ENCODE measurements at regions not wholly inside any gene's neighbourhood (a gene's known extent, or its start where the extent isn't known, plus 50 kb on each side); places are given as distances from the start of the nearest gene placed in this dataset.

GRCh38 chr6:130565696-130566095, 199.9 kb downstream of the TMEM200A start:
- H3K9me3 Mint-ChIP-seq: peaks cover 4% of the 10 kb centered on the region
- intact Hi-C loops (cut with DNase I, micrococcal nuclease): no loop called here

GRCh38 chr6:130574146-130574545, 208.3 kb downstream of the TMEM200A start:
- H3K27ac ChIP-seq (ENCODE audit: low read depth in 1 of 2, low read length in 2 of 2): no peak overlapping the region
- peaks cover 54% of the 10 kb centered on the region for H3K4me1 Mint-ChIP-seq (ENCODE audit: low read depth)
- CTCF ChIA-PET: no interaction called here

More at GRCh38 chr6:130565696-130566095, 199.9 kb downstream of the TMEM200A start:
- H3K4me3 Mint-ChIP-seq: no peak overlapping the region
- Histone ChIP-seq H3K27me3 (ENCODE audit: control insufficient read depth in 1 of 2, insufficient read depth in 2 of 2, low read length in 2 of 2) (no peaks in the 10 kb centered on the region), H3K9me3 (ENCODE audit: control insufficient read depth in 1 of 2, insufficient read depth in 1 of 2, low read length in 2 of 2) (no peaks in the 10 kb centered on the region), H3K4me3 (ENCODE audit: low read length) (no peak overlapping the region), H3K36me3 (ENCODE audit: insufficient read depth, low read length) (no peaks in the 10 kb centered on the region), H3K4me1 (ENCODE audit: insufficient read depth, low read length) (no peaks in the 10 kb centered on the region), H3K27ac (ENCODE audit: low read depth in 1 of 2, low read length in 2 of 2) (no peak overlapping the region)
- CTCF ChIA-PET: no interaction called here
- POLR2A ChIA-PET: no interaction called here
- no peak overlapping the region for H3K27ac Mint-ChIP-seq
- ATAC-seq (ENCODE audit: poor library complexity) (no peak), DNase-seq (no peak)
- no peak for TF ChIP-seq CTCF (IDR thresholded peaks at IDR 0.05)
- no peaks in the 10 kb centered on the region for H3K36me3 Mint-ChIP-seq (ENCODE audit: low read depth)
- no peaks in the 10 kb centered on the region for H3K27me3 Mint-ChIP-seq
- peaks cover 20% of the 10 kb centered on the region for H3K4me1 Mint-ChIP-seq (ENCODE audit: low read depth)

GRCh38 chr6:130575557-130575956, 209.7 kb downstream of the TMEM200A start:
- peak overlapping the region; percentile 18 for H3K4me3 ChIP-seq (ENCODE audit: low read length)

More at GRCh38 chr6:130574146-130574545, 208.3 kb downstream of the TMEM200A start:
- no peaks in the 10 kb centered on the region for H3K36me3 Mint-ChIP-seq (ENCODE audit: low read depth)
- no peak for TF ChIP-seq CTCF (IDR thresholded peaks at IDR 0.05)
- no peak for ATAC-seq (ENCODE audit: poor library complexity)
- no peaks in the 10 kb centered on the region for H3K27me3 Mint-ChIP-seq
- Histone ChIP-seq H3K4me1 (ENCODE audit: insufficient read depth, low read length) (peaks cover 25% of the 10 kb centered on the region), H3K9me3 (ENCODE audit: control insufficient read depth in 1 of 2, insufficient read depth in 1 of 2, low read length in 2 of 2) (no peaks in the 10 kb centered on the region), H3K27me3 (ENCODE audit: control insufficient read depth in 1 of 2, insufficient read depth in 2 of 2, low read length in 2 of 2) (no peaks in the 10 kb centered on the region), H3K36me3 (ENCODE audit: insufficient read depth, low read length) (no peaks in the 10 kb centered on the region), H3K4me3 (ENCODE audit: low read length) (no peak overlapping the region)
- no peak overlapping the region for H3K27ac Mint-ChIP-seq
- no peak for DNase-seq
- POLR2A ChIA-PET: no interaction called here
- intact Hi-C loops (cut with DNase I, micrococcal nuclease): no loop called here
- no peak overlapping the region for H3K4me3 Mint-ChIP-seq
- no peaks in the 10 kb centered on the region for H3K9me3 Mint-ChIP-seq

More at GRCh38 chr6:130575557-130575956, 209.7 kb downstream of the TMEM200A start:
- Histone ChIP-seq H3K36me3 (ENCODE audit: insufficient read depth, low read length) (no peaks in the 10 kb centered on the region), H3K9me3 (ENCODE audit: control insufficient read depth in 1 of 2, insufficient read depth in 1 of 2, low read length in 2 of 2) (no peaks in the 10 kb centered on the region), H3K27me3 (ENCODE audit: control insufficient read depth in 1 of 2, insufficient read depth in 2 of 2, low read length in 2 of 2) (no peaks in the 10 kb centered on the region), H3K27ac (ENCODE audit: low read depth in 1 of 2, low read length in 2 of 2) (peak overlapping the region in 1 of 2 donors; percentile 14), H3K4me1 (ENCODE audit: insufficient read depth, low read length) (peaks cover 25% of the 10 kb centered on the region)
- no peaks in the 10 kb centered on the region for H3K9me3 Mint-ChIP-seq
- ChIA-PET POLR2A (interaction anchor here (0.8 to 2.2 kb wide), 8 partner anchors 10 to 353 kb away, joined by 3 to 12 read pairs (median 4); partner anchors contain the start of gene SAMD3), CTCF (interaction anchor here (1.1 to 1.2 kb wide), 2 partner anchors 11 to 20 kb away, joined by 3 read pairs; no protein-coding TSS in a partner anchor)
- DNase-seq (no peak), ATAC-seq (ENCODE audit: poor library complexity) (no peak)
- H3K4me1 Mint-ChIP-seq (ENCODE audit: low read depth): peaks cover 54% of the 10 kb centered on the region
- peak overlapping the region; percentile 37 for H3K27ac Mint-ChIP-seq
- peak overlapping the region; percentile 49 for H3K4me3 Mint-ChIP-seq
- intact Hi-C loops (cut with DNase I, micrococcal nuclease): loop anchor here in 1 of 2 experiments (5.0 kb wide), 1 partner anchor 63 kb away; no protein-coding TSS in a partner anchor
- no peak for TF ChIP-seq CTCF (IDR thresholded peaks at IDR 0.05)
- H3K27me3 Mint-ChIP-seq: no peaks in the 10 kb centered on the region
- no peaks in the 10 kb centered on the region for H3K36me3 Mint-ChIP-seq (ENCODE audit: low read depth)

All from CD4-positive, alpha-beta T cell (primary cell).